ENCODE measurements at regions not wholly inside any gene's neighbourhood (a gene's known extent, or its start where the extent isn't known, plus 50 kb on each side); places are given as distances from the start of the nearest gene placed in this dataset.

- DNase-seq: no peak
- Mint-ChIP-seq H3K4me3 (no peak overlapping the region), H3K27me3 (peaks cover 5% of the 10 kb centered on the region), H3K27ac (no peak overlapping the region), H3K36me3 (ENCODE audit: low read depth) (no peaks in the 10 kb centered on the region), H3K4me1 (no peaks in the 10 kb centered on the region), H3K9me3 (ENCODE audit: low read depth) (no peaks in the 10 kb centered on the region)
- CTCF ChIA-PET: no interaction called here
- POLR2A ChIA-PET: no interaction called here
- ATAC-seq: no peak
- intact Hi-C loops (cut with DNase I, micrococcal nuclease): no loop called here
These were observed 148.4 kb upstream of the RNF32 start for GRCh38 chr7:156492170-156492569.

- Mint-ChIP-seq H3K9me3 (ENCODE audit: low read depth) (no peaks in the 10 kb centered on the region), H3K4me3 (no peak overlapping the region), H3K27me3 (peaks cover 5% of the 10 kb centered on the region), H3K4me1 (no peaks in the 10 kb centered on the region), H3K27ac (no peak overlapping the region), H3K36me3 (ENCODE audit: low read depth) (no peaks in the 10 kb centered on the region)
- intact Hi-C loops (cut with DNase I, micrococcal nuclease): no loop called here
- CTCF ChIA-PET: no interaction called here
- ATAC-seq (no peak), DNase-seq (no peak)
- POLR2A ChIA-PET: no interaction called here
These were observed 149.1 kb upstream of the RNF32 start for GRCh38 chr7:156491435-156491834.

GRCh38 chr7:156490021-156490800 lies 150.4 kb upstream of the RNF32 start:
- intact Hi-C loops (cut with DNase I, micrococcal nuclease): no loop called here
- Mint-ChIP-seq H3K4me3 (no peak overlapping the region), H3K36me3 (ENCODE audit: low read depth) (no peaks in the 10 kb centered on the region), H3K9me3 (ENCODE audit: low read depth) (no peaks in the 10 kb centered on the region), H3K27ac (no peak overlapping the region), H3K27me3 (peaks cover 5% of the 10 kb centered on the region), H3K4me1 (no peaks in the 10 kb centered on the region)
- POLR2A ChIA-PET: no interaction called here
- CTCF ChIA-PET: interaction anchor here (0.7 kb wide), 1 partner anchor 1981 kb away, joined by 3 read pairs; no protein-coding TSS in a partner anchor
- DNase-seq (no peak), ATAC-seq (no peak)

GRCh38 chr7:156487811-156488533 lies 152.6 kb upstream of the RNF32 start:
- ChIA-PET POLR2A (no interaction called here), CTCF (interaction anchor here (0.6 to 1.0 kb wide), 2 partner anchors 18 to 22 kb away, joined by 3 read pairs; no protein-coding TSS in a partner anchor)
- Mint-ChIP-seq H3K36me3 (ENCODE audit: low read depth) (no peaks in the 10 kb centered on the region), H3K4me3 (no peak overlapping the region), H3K4me1 (no peaks in the 10 kb centered on the region), H3K27me3 (peaks cover 7% of the 10 kb centered on the region), H3K27ac (no peak overlapping the region), H3K9me3 (ENCODE audit: low read depth) (no peaks in the 10 kb centered on the region)
- intact Hi-C loops (cut with DNase I, micrococcal nuclease): no loop called here
- ATAC-seq (no peak), DNase-seq (no peak)

GRCh38 chr7:156480671-156481070 lies 159.9 kb upstream of the RNF32 start:
- no peaks in the 10 kb centered on the region for H3K9me3 Mint-ChIP-seq (ENCODE audit: low read depth)
- peaks cover 17% of the 10 kb centered on the region for H3K27me3 Mint-ChIP-seq
- CTCF ChIA-PET: no interaction called here
- H3K36me3 Mint-ChIP-seq (ENCODE audit: low read depth): no peaks in the 10 kb centered on the region
- DNase-seq (no peak), ATAC-seq (no peak)
- intact Hi-C loops (cut with DNase I, micrococcal nuclease): no loop called here
- H3K4me1 Mint-ChIP-seq: no peaks in the 10 kb centered on the region
- H3K4me3 Mint-ChIP-seq: no peak overlapping the region
- no peak overlapping the region for H3K27ac Mint-ChIP-seq
- POLR2A ChIA-PET: no interaction called here

GRCh38 chr7:156479596-156479995 lies 161.0 kb upstream of the RNF32 start:
- H3K4me3 Mint-ChIP-seq: no peak overlapping the region
- H3K27me3 Mint-ChIP-seq: peaks cover 25% of the 10 kb centered on the region

GRCh38 chr7:156478486-156478885 lies 162.1 kb upstream of the RNF32 start:
- ChIA-PET CTCF (no interaction called here), POLR2A (no interaction called here)
- H3K36me3 Mint-ChIP-seq (ENCODE audit: low read depth): no peaks in the 10 kb centered on the region
- H3K27me3 Mint-ChIP-seq: peaks cover 33% of the 10 kb centered on the region
- ATAC-seq: no peak
- no peaks in the 10 kb centered on the region for H3K4me1 Mint-ChIP-seq
- intact Hi-C loops (cut with DNase I, micrococcal nuclease): no loop called here
- no peak overlapping the region for H3K4me3 Mint-ChIP-seq
- no peak for DNase-seq
- H3K9me3 Mint-ChIP-seq (ENCODE audit: low read depth): no peaks in the 10 kb centered on the region
- H3K27ac Mint-ChIP-seq: no peak overlapping the region

More at GRCh38 chr7:156479596-156479995, 161.0 kb upstream of the RNF32 start:
- H3K36me3 Mint-ChIP-seq (ENCODE audit: low read depth): no peaks in the 10 kb centered on the region
- H3K9me3 Mint-ChIP-seq (ENCODE audit: low read depth): no peaks in the 10 kb centered on the region
- POLR2A ChIA-PET: no interaction called here
- ATAC-seq (no peak), DNase-seq (no peak)
- H3K27ac Mint-ChIP-seq: no peak overlapping the region
- intact Hi-C loops (cut with DNase I, micrococcal nuclease): no loop called here
- no peaks in the 10 kb centered on the region for H3K4me1 Mint-ChIP-seq
- CTCF ChIA-PET: interaction anchor here (0.7 kb wide), 1 partner anchor 495 kb away, joined by 3 read pairs; no protein-coding TSS in a partner anchor

- Mint-ChIP-seq H3K27me3 (peaks cover 37% of the 10 kb centered on the region), H3K9me3 (ENCODE audit: low read depth) (no peaks in the 10 kb centered on the region), H3K4me3 (no peak overlapping the region), H3K36me3 (ENCODE audit: low read depth) (no peaks in the 10 kb centered on the region), H3K27ac (no peak overlapping the region), H3K4me1 (no peaks in the 10 kb centered on the region)
- POLR2A ChIA-PET: no interaction called here
- intact Hi-C loops (cut with DNase I, micrococcal nuclease): no loop called here
- DNase-seq (no peak), ATAC-seq (no peak)
- CTCF ChIA-PET: interaction anchor here (2.0 kb wide), 1 partner anchor 677 kb away, joined by 6 read pairs; no protein-coding TSS in a partner anchor
These were observed 164.9 kb upstream of the RNF32 start for GRCh38 chr7:156475666-156476065.

GRCh38 chr7:156475179-156475578 lies 165.4 kb upstream of the RNF32 start:
- DNase-seq (no peak), ATAC-seq (no peak)
- Mint-ChIP-seq H3K9me3 (ENCODE audit: low read depth) (no peaks in the 10 kb centered on the region), H3K36me3 (ENCODE audit: low read depth) (no peaks in the 10 kb centered on the region), H3K4me3 (no peak overlapping the region), H3K27ac (no peak overlapping the region), H3K27me3 (peaks cover 37% of the 10 kb centered on the region), H3K4me1 (no peaks in the 10 kb centered on the region)
- POLR2A ChIA-PET: no interaction called here
- intact Hi-C loops (cut with DNase I, micrococcal nuclease): no loop called here
- CTCF ChIA-PET: interaction anchor here (2.0 kb wide), 1 partner anchor 676 kb away, joined by 6 read pairs; no protein-coding TSS in a partner anchor

- DNase-seq: no peak
- H3K36me3 Mint-ChIP-seq (ENCODE audit: low read depth): no peaks in the 10 kb centered on the region
- ChIA-PET CTCF (interaction anchor here (0.8 to 2.0 kb wide), 3 partner anchors 30 to 675 kb away, joined by 3 to 6 read pairs (median 4); no protein-coding TSS in a partner anchor), POLR2A (interaction anchor here (0.7 kb wide), 1 partner anchor 304 kb away, joined by 8 read pairs; no protein-coding TSS in a partner anchor)
- H3K27me3 Mint-ChIP-seq: peaks cover 32% of the 10 kb centered on the region
- no peak for ATAC-seq
- no peak overlapping the region for H3K4me3 Mint-ChIP-seq
- no peak overlapping the region for H3K27ac Mint-ChIP-seq
- intact Hi-C loops (cut with DNase I, micrococcal nuclease): loop anchor here (5.0 kb wide), 3 partner anchors 343 to 677 kb away; no protein-coding TSS in a partner anchor
- H3K9me3 Mint-ChIP-seq (ENCODE audit: low read depth): no peaks in the 10 kb centered on the region
- no peaks in the 10 kb centered on the region for H3K4me1 Mint-ChIP-seq
These were observed 166.3 kb upstream of the RNF32 start for GRCh38 chr7:156474241-156474743.

- ATAC-seq (no peak), DNase-seq (peak; percentile 63)
- Mint-ChIP-seq H3K36me3 (ENCODE audit: low read depth) (no peaks in the 10 kb centered on the region), H3K9me3 (ENCODE audit: low read depth) (no peaks in the 10 kb centered on the region), H3K27me3 (peaks cover 30% of the 10 kb centered on the region), H3K4me3 (no peak overlapping the region), H3K27ac (no peak overlapping the region), H3K4me1 (no peaks in the 10 kb centered on the region)
- intact Hi-C loops (cut with DNase I, micrococcal nuclease): loop anchor here (1.0 to 5.0 kb wide), 5 partner anchors 344 to 676 kb away; no protein-coding TSS in a partner anchor
- ChIA-PET POLR2A (interaction anchor here (0.7 kb wide), 1 partner anchor 305 kb away, joined by 8 read pairs; no protein-coding TSS in a partner anchor), CTCF (interaction anchor here (0.6 to 2.0 kb wide), 5 partner anchors 29 to 1076 kb away, joined by 3 to 6 read pairs (median 4); no protein-coding TSS in a partner anchor)
These were observed 166.9 kb upstream of the RNF32 start for GRCh38 chr7:156473476-156474240.

Data from activated CD4-positive, alpha-beta T cell treated with anti-CD3 and anti-CD28 coated beads for 36 hours (primary cell).